PC-9 (cell line): ENCODE measurements at regions not wholly inside any gene's neighbourhood (a gene's known extent, or its start where the extent isn't known, plus 50 kb on each side); places are given as distances from the start of the nearest gene placed in this dataset.

ENCODE experiments used
- BruUV-seq: library from RNA; stranded (reverse); fragments of 400-500 nt; replicated peaks from 2 replicates; lab custom pipeline; 2021; lab: Mats Ljungman, UMichigan
- CTCF ChIA-PET: fragments of 300-600 bp; sonication (Branson Sonifier 250); formaldehyde crosslinking; loops from one replicate; lab custom pipeline; 2022; ENCODE audit warnings: antibody characterized with exemption; lab: Charles Lee
- POLR2A ChIA-PET: fragments of 300-600 bp; sonication (Branson Sonifier 250); formaldehyde crosslinking; loops from one replicate; lab custom pipeline; 2022; ENCODE audit warnings: antibody characterized with exemption; ENCODE audit not compliant: unreplicated experiment; lab: Charles Lee
- DNase-seq, 2 experiments: peaks; one replicate each; pipeline versions ENCODE4 v3.0.0 to v3.0.0-alpha.2; 2015 to 2022; ENCODE audit warnings: mixed read lengths in 1 of 2
- H2AFZ ChIP-seq: fragments of 200-600 bp; sonication (generic); 2 replicates; pipeline ENCODE4 v1.8.1; 2017; ENCODE audit warnings: antibody characterized with exemption
- H3F3A ChIP-seq: fragments of 200-600 bp; sonication (generic); 2 replicates; pipeline ENCODE4 v1.8.1; 2017; ENCODE audit warnings: antibody characterized with exemption, mild to moderate bottlenecking, low read depth; ENCODE audit not compliant: insufficient read depth
- H3K27ac ChIP-seq: fragments of 200-600 bp; sonication (generic); 2 replicates; pipeline ENCODE4 v1.6.1; 2016; ENCODE audit warnings: mixed run types
- H3K27me3 ChIP-seq: fragments of 200-600 bp; sonication (generic); 2 replicates; pipeline ENCODE4 v1.6.1; 2016; ENCODE audit warnings: low read depth, mixed run types; ENCODE audit not compliant: insufficient read depth
- H3K36me3 ChIP-seq: fragments of 200-600 bp; sonication (generic); 2 replicates; pipeline ENCODE4 v1.6.1; 2016; ENCODE audit warnings: low read depth, mixed run types
- H3K4me1 ChIP-seq: fragments of 200-600 bp; sonication (generic); replicated peaks from 2 replicates; pipeline ENCODE4 v1.6.1; 2016; ENCODE audit warnings: mixed run types; ENCODE audit not compliant: insufficient read depth
- H3K4me2 ChIP-seq: fragments of 200-600 bp; sonication (generic); 2 replicates; pipeline ENCODE4 v1.6.1; 2017; ENCODE audit warnings: mixed run types
- H3K4me3 ChIP-seq: fragments of 200-600 bp; sonication (generic); 2 replicates; pipeline ENCODE4 v1.6.1; 2016; ENCODE audit warnings: mixed run types
- H3K79me2 ChIP-seq: fragments of 200-600 bp; sonication (generic); 2 replicates; pipeline ENCODE4 v1.6.1; 2017; ENCODE audit warnings: low read depth, mixed run types
- H3K9me2 ChIP-seq: fragments of 200-600 bp; sonication (generic); 2 replicates; pipeline ENCODE4 v1.8.1; 2017; ENCODE audit warnings: mild to moderate bottlenecking; ENCODE audit not compliant: insufficient read depth
- H3K9me3 ChIP-seq: fragments of 200-600 bp; sonication (generic); 2 replicates; pipeline ENCODE4 v1.8.1; 2016; ENCODE audit warnings: low read depth; ENCODE audit not compliant: insufficient read depth
- H4K20me1 ChIP-seq: fragments of 200-600 bp; sonication (generic); 2 replicates; pipeline ENCODE4 v1.8.1; 2017; ENCODE audit not compliant: insufficient read depth
- CTCF ChIP-seq: fragments of 200-600 bp; sonication (generic); conservative IDR thresholded peaks from 2 replicates; pipeline ENCODE4 v1.6.1; 2017; ENCODE audit warnings: mixed run types, antibody characterized with exemption, mild to moderate bottlenecking, moderate library complexity
- EZH2 ChIP-seq: fragments of 200-600 bp; sonication (generic); IDR thresholded peaks from 2 replicates; pipeline ENCODE4 v1.8.0; 2017; ENCODE audit warnings: antibody characterized with exemption, low read depth
- intact Hi-C: fragments of 100-400 bp; cut with micrococcal nuclease; formaldehyde crosslinking; loops from one replicate; pipeline ENCODE4 v1.10.0; 2022; ENCODE audit not compliant: unreplicated experiment

- no peak overlapping the region for H2AFZ ChIP-seq
- H3K79me2 ChIP-seq, result no peaks in the 10 kb centered on the region
- H3K9me3 ChIP-seq, result no peaks in the 10 kb centered on the region
- POLR2A ChIA-PET, result no interaction called here
- BruUV-seq, result no TSS peak
- no peak for TF ChIP-seq EZH2
- TF ChIP-seq CTCF, result no peak
- DNase-seq, result no peak
- CTCF ChIA-PET, result no interaction called here
- no peaks in the 10 kb centered on the region for H4K20me1 ChIP-seq
- H3F3A ChIP-seq, result no peaks in the 10 kb centered on the region
- no peak overlapping the region for H3K27ac ChIP-seq
- H3K4me2 ChIP-seq, result no peak overlapping the region
- H3K4me3 ChIP-seq, result no peak overlapping the region
- intact Hi-C loops, result no loop called here
- H3K27me3 ChIP-seq, result no peaks in the 10 kb centered on the region
- H3K36me3 ChIP-seq, result no peaks in the 10 kb centered on the region
- H3K9me2 ChIP-seq, result 0 out of 2 replicates have a peak, but pooled peaks cover 6% of the 10 kb centered on the region
- H3K4me1 ChIP-seq, result no peaks in the 10 kb centered on the region
These were observed 428.2 kb downstream of the BMP2 start for GRCh38 chr20:7195704-7196103.

- intact Hi-C loops, result no loop called here
- H3K79me2 ChIP-seq, result no peaks in the 10 kb centered on the region
- no peaks in the 10 kb centered on the region for H3K9me3 ChIP-seq
- 0 out of 2 replicates have a peak, but pooled peaks cover 6% of the 10 kb centered on the region for H3K9me2 ChIP-seq
- CTCF ChIA-PET, result no interaction called here
- H4K20me1 ChIP-seq, result no peaks in the 10 kb centered on the region
- TF ChIP-seq EZH2, result no peak
- TF ChIP-seq CTCF, result no peak
- no peak overlapping the region for H3K4me2 ChIP-seq
- no peaks in the 10 kb centered on the region for H3F3A ChIP-seq
- DNase-seq, result no peak
- no peak overlapping the region for H2AFZ ChIP-seq
- no peaks in the 10 kb centered on the region for H3K4me1 ChIP-seq
- BruUV-seq, result no TSS peak
- POLR2A ChIA-PET, result no interaction called here
- no peak overlapping the region for H3K4me3 ChIP-seq
- H3K27ac ChIP-seq, result no peak overlapping the region
- no peaks in the 10 kb centered on the region for H3K27me3 ChIP-seq
- H3K36me3 ChIP-seq, result no peaks in the 10 kb centered on the region
These were observed 429.0 kb downstream of the BMP2 start for GRCh38 chr20:7196481-7196880.

- Histone ChIP-seq H2AFZ (no peak overlapping the region), H3K27me3 (no peaks in the 10 kb centered on the region), H3K9me2 (0 out of 2 replicates have a peak, but pooled peaks cover 6% of the 10 kb centered on the region), H4K20me1 (no peaks in the 10 kb centered on the region), H3F3A (no peaks in the 10 kb centered on the region), H3K4me3 (no peak overlapping the region), H3K9me3 (no peaks in the 10 kb centered on the region), H3K4me2 (no peak overlapping the region), H3K27ac (no peak overlapping the region), H3K36me3 (no peaks in the 10 kb centered on the region), H3K79me2 (no peaks in the 10 kb centered on the region), H3K4me1 (no peaks in the 10 kb centered on the region)
- TF ChIP-seq CTCF (no peak), EZH2 (no peak)
- no peak for DNase-seq
- intact Hi-C loops, result no loop called here
- ChIA-PET POLR2A (no interaction called here), CTCF (no interaction called here)
- BruUV-seq, result no TSS peak
These were observed 432.4 kb downstream of the BMP2 start for GRCh38 chr20:7199861-7200260.
